ENCODE measurements at regions not wholly inside any gene's neighbourhood (a gene's known extent, or its start where the extent isn't known, plus 50 kb on each side); places are given as distances from the start of the nearest gene placed in this dataset.
"Not testable (repeated sequence)": the region's sequence is repeated elsewhere in the genome, so short reads cannot be mapped to it uniquely, and the experiment has no call there.

GRCh38 chr19:34017024-34017423 is 155.3 kb upstream of the LSM14A start:
- FAIRE-seq (no peak), DNase-seq (ENCODE audit: low spot score in 2 of 2) (no peak)

GRCh38 chr19:34017601-34018000 is 154.7 kb upstream of the LSM14A start:
- FAIRE-seq (no peak), DNase-seq (ENCODE audit: low spot score in 2 of 2) (no peak)

GRCh38 chr19:34018546-34018945 is 153.8 kb upstream of the LSM14A start:
- no peak for FAIRE-seq
- no peak for DNase-seq (ENCODE audit: low spot score in 2 of 2)

- no peak for FAIRE-seq
- DNase-seq (ENCODE audit: low spot score in 2 of 2), result no peak
These were observed 148.9 kb upstream of the LSM14A start for GRCh38 chr19:34023381-34023780.

- FAIRE-seq (no peak), DNase-seq (ENCODE audit: low spot score in 2 of 2) (no peak)
These were observed 138.4 kb upstream of the LSM14A start for GRCh38 chr19:34033880-34034279.

GRCh38 chr19:34034318-34034846 is 137.9 kb upstream of the LSM14A start:
- DNase-seq (ENCODE audit: low spot score in 2 of 2) (no peak), FAIRE-seq (no peak)

GRCh38 chr19:34041925-34042521 is 130.3 kb upstream of the LSM14A start:
- FAIRE-seq, result no peak
- peak; percentile 14 to 34 for DNase-seq (ENCODE audit: low spot score in 2 of 2)

- DNase-seq (ENCODE audit: low spot score in 2 of 2) (no peak), FAIRE-seq (no peak)
These were observed 128.3 kb upstream of the LSM14A start for GRCh38 chr19:34044021-34044420.

GRCh38 chr19:34049944-34050343 is 122.4 kb upstream of the LSM14A start:
- no peak for FAIRE-seq

GRCh38 chr19:34050430-34050829 is 121.9 kb upstream of the LSM14A start:
- not testable (repeated sequence) for FAIRE-seq; DNase-seq (ENCODE audit: low spot score in 2 of 2)

More at GRCh38 chr19:34049944-34050343, 122.4 kb upstream of the LSM14A start:
- DNase-seq (ENCODE audit: low spot score in 2 of 2), result no peak

- DNase-seq (ENCODE audit: low spot score in 2 of 2) (no peak), FAIRE-seq (no peak)
These were observed 121.0 kb upstream of the LSM14A start for GRCh38 chr19:34051255-34051654.

- DNase-seq (ENCODE audit: low spot score in 2 of 2) (no peak), FAIRE-seq (no peak)
These were observed 115.1 kb upstream of the LSM14A start for GRCh38 chr19:34057155-34057554.

- no peak for FAIRE-seq
- no peak for DNase-seq (ENCODE audit: low spot score in 2 of 2)
These were observed 106.2 kb upstream of the LSM14A start for GRCh38 chr19:34066007-34066643.

- no peak for FAIRE-seq
- no peak for DNase-seq (ENCODE audit: low spot score in 2 of 2)
These were observed 104.4 kb upstream of the LSM14A start for GRCh38 chr19:34067861-34068271.

- FAIRE-seq (no peak), DNase-seq (ENCODE audit: low spot score in 2 of 2) (no peak)
These were observed 96.6 kb upstream of the LSM14A start for GRCh38 chr19:34075661-34076091.

GRCh38 chr19:34082289-34083077 is 89.8 kb upstream of the LSM14A start:
- DNase-seq (ENCODE audit: low spot score in 2 of 2) (no peak), FAIRE-seq (no peak)

GRCh38 chr19:34084396-34085145 is 87.7 kb upstream of the LSM14A start:
- no peak for DNase-seq (ENCODE audit: low spot score in 2 of 2)
- no peak for FAIRE-seq

- FAIRE-seq (no peak), DNase-seq (ENCODE audit: low spot score in 2 of 2) (no peak)
These were observed 87.0 kb upstream of the LSM14A start for GRCh38 chr19:34085336-34085735.

GRCh38 chr19:34088292-34088691 is 84.0 kb upstream of the LSM14A start:
- FAIRE-seq, result no peak

GRCh38 chr19:34089566-34089965 is 82.7 kb upstream of the LSM14A start:
- no peak for DNase-seq (ENCODE audit: low spot score in 2 of 2)
- FAIRE-seq, result no peak

More at GRCh38 chr19:34088292-34088691, 84.0 kb upstream of the LSM14A start:
- no peak for DNase-seq (ENCODE audit: low spot score in 2 of 2)

GRCh38 chr19:34094960-34095359 is 77.3 kb upstream of the LSM14A start:
- no peak for FAIRE-seq
- no peak for DNase-seq (ENCODE audit: low spot score in 2 of 2)
